ENCODE measurements at regions not wholly inside any gene's neighbourhood (a gene's known extent, or its start where the extent isn't known, plus 50 kb on each side); places are given as distances from the start of the nearest gene placed in this dataset.

GRCh38 chr9:7243838-7244237 is 486.1 kb downstream of the KDM4C start:
- DNase-seq = no peak

GRCh38 chr9:7242126-7242525 is 484.4 kb downstream of the KDM4C start:
- no peak for DNase-seq

GRCh38 chr9:7241694-7242093 is 483.9 kb downstream of the KDM4C start:
- DNase-seq = no peak

- no peak for DNase-seq
These were observed 483.0 kb downstream of the KDM4C start for GRCh38 chr9:7240569-7241311.

GRCh38 chr9:7239708-7240107 is 481.9 kb downstream of the KDM4C start:
- no peak for DNase-seq

- DNase-seq = no peak
These were observed 480.5 kb downstream of the KDM4C start for GRCh38 chr9:7238247-7238637.

GRCh38 chr9:7237473-7238246 is 479.9 kb downstream of the KDM4C start:
- no peak for DNase-seq

- DNase-seq = no peak
These were observed 478.4 kb downstream of the KDM4C start for GRCh38 chr9:7236186-7236585.

GRCh38 chr9:7234144-7234543 is 476.4 kb downstream of the KDM4C start:
- no peak for DNase-seq

- DNase-seq = no peak
These were observed 471.8 kb downstream of the KDM4C start for GRCh38 chr9:7229571-7229970.

- no peak for DNase-seq
These were observed 471.0 kb downstream of the KDM4C start for GRCh38 chr9:7228726-7229125.

GRCh38 chr9:7227951-7228350 is 470.2 kb downstream of the KDM4C start:
- DNase-seq = no peak

- no peak for DNase-seq
These were observed 468.4 kb downstream of the KDM4C start for GRCh38 chr9:7226007-7226640.
